IMR-90 (cell line): ENCODE measurements at regions not wholly inside any gene's neighbourhood (a gene's known extent, or its start where the extent isn't known, plus 50 kb on each side); places are given as distances from the start of the nearest gene placed in this dataset.
"Not testable (repeated sequence)": the region's sequence is repeated elsewhere in the genome, so short reads cannot be mapped to it uniquely, and the experiment has no call there.

Experiments used
- ATAC-seq: fragments of 200-7000 bp; cut with Tn5 transposase; 2 replicates; pipeline ENCODE4 v1.9.1; 2020; ENCODE audit warnings: low read depth, mild to moderate bottlenecking, moderate library complexity
- BruUV-seq: library from RNA; stranded (reverse); fragments of 400-500 nt; replicated peaks from 2 replicates; lab custom pipeline; 2021; lab: Mats Ljungman, UMichigan
- CTCF ChIA-PET: fragments of 300-600 bp; formaldehyde crosslinking; extraction: SDS; loops from one replicate; lab custom pipeline; 2021; ENCODE audit warnings: antibody characterized with exemption; lab: Yijun Ruan, JAX
- POLR2A ChIA-PET: fragments of 300-600 bp; sonication (Branson Sonifier 250); formaldehyde crosslinking; loops from one replicate; lab custom pipeline; 2022; ENCODE audit warnings: antibody characterized with exemption; ENCODE audit not compliant: unreplicated experiment; lab: Charles Lee
- DNase-seq: peaks from one replicate; pipeline ENCODE4 v3.0.0; 2013
- H2AFZ ChIP-seq: replicated peaks from 2 replicates; pipeline ENCODE3; 2013; ENCODE audit warnings: low read length, mild to moderate bottlenecking; ENCODE audit not compliant: poor library complexity
- H2AK5ac ChIP-seq: 2 replicates; pipeline ENCODE4 v1.6.1; 2013; ENCODE audit warnings: low read depth, low read length, inconsistent platforms
- H2AK9ac ChIP-seq: replicated peaks from 2 replicates; pipeline ENCODE3; 2013; ENCODE audit warnings: mild to moderate bottlenecking, low read depth, low read length, moderate library complexity; ENCODE audit not compliant: poor library complexity
- H2BK120ac ChIP-seq: 2 replicates; pipeline ENCODE4 v1.6.1; 2013; ENCODE audit warnings: low read depth, low read length, inconsistent platforms
- H2BK15ac ChIP-seq: 3 replicates; pipeline ENCODE4 v1.6.1; 2013; ENCODE audit warnings: low read depth, low read length, inconsistent platforms
- H2BK20ac ChIP-seq: 2 replicates; pipeline ENCODE4 v1.6.1; 2013; ENCODE audit warnings: low read depth, mild to moderate bottlenecking, inconsistent platforms, low read length, moderate library complexity
- H2BK5ac ChIP-seq: 2 replicates; pipeline ENCODE4 v1.6.1; 2013; ENCODE audit warnings: mild to moderate bottlenecking, low read depth, low read length, inconsistent platforms; ENCODE audit not compliant: poor library complexity, severe bottlenecking
- H3K14ac ChIP-seq: replicated peaks from 2 replicates; pipeline ENCODE4 v1.6.1; 2013; ENCODE audit warnings: low read depth, low read length, inconsistent platforms
- H3K18ac ChIP-seq: 2 replicates; pipeline ENCODE4 v1.6.1; 2013; ENCODE audit warnings: low read depth, low read length, control low read depth
- H3K23ac ChIP-seq: 2 replicates; pipeline ENCODE4 v1.6.1; 2013; ENCODE audit warnings: low read depth, low read length, inconsistent platforms
- H3K27ac ChIP-seq: 2 replicates; pipeline ENCODE4 v1.5.1; 2013; ENCODE audit warnings: mild to moderate bottlenecking, control low read depth, low read length; ENCODE audit not compliant: insufficient read depth
- H3K27me3 ChIP-seq: 2 replicates; pipeline ENCODE4 v1.6.1; 2013; ENCODE audit warnings: low read length; ENCODE audit not compliant: control insufficient read depth, insufficient read depth
- H3K36me3 ChIP-seq: 2 replicates; pipeline ENCODE4 v1.6.1; 2013; ENCODE audit warnings: low read length, mixed read lengths; ENCODE audit not compliant: control insufficient read depth, insufficient read depth
- H3K4ac ChIP-seq: 2 replicates; pipeline ENCODE4 v1.6.1; 2013; ENCODE audit warnings: low read depth, low read length, inconsistent platforms
- H3K4me1 ChIP-seq: 2 replicates; pipeline ENCODE4 v1.6.1; 2013; ENCODE audit warnings: low read length, mixed read lengths; ENCODE audit not compliant: control insufficient read depth, insufficient read depth
- H3K4me2 ChIP-seq: 2 replicates; pipeline ENCODE4 v1.6.1; 2013; ENCODE audit warnings: low read depth, mild to moderate bottlenecking, control low read depth, low read length, moderate library complexity
- H3K4me3 ChIP-seq: 2 replicates; pipeline ENCODE4 v1.5.1; 2013; ENCODE audit warnings: low read depth, mild to moderate bottlenecking, control low read depth, low read length, moderate library complexity; ENCODE audit not compliant: insufficient read depth
- H3K56ac ChIP-seq: 2 replicates; pipeline ENCODE4 v1.6.1; 2013; ENCODE audit warnings: low read length, inconsistent platforms; ENCODE audit not compliant: insufficient read depth; ENCODE audit errors: extremely low read depth
- H3K79me1 ChIP-seq, 2 experiments: 2 replicates each; pipeline ENCODE4 v1.6.1; 2013; ENCODE audit warnings: low read length in 2 of 2, inconsistent platforms in 1 of 2, low read depth in 1 of 2
- H3K9ac ChIP-seq: 2 replicates; pipeline ENCODE4 v1.6.1; 2013; ENCODE audit warnings: low read depth, low read length, control low read depth
- H3K9me1 ChIP-seq: 2 replicates; pipeline ENCODE4 v1.6.1; 2013; ENCODE audit warnings: low read length, inconsistent platforms; ENCODE audit not compliant: insufficient read depth
- H3K9me3 ChIP-seq: 2 replicates; pipeline ENCODE4 v1.6.1; 2013; ENCODE audit warnings: low read length; ENCODE audit not compliant: control insufficient read depth, insufficient read depth
- H4K20me1 ChIP-seq: 2 replicates; pipeline ENCODE4 v1.6.1; 2013; ENCODE audit warnings: low read length, inconsistent platforms; ENCODE audit not compliant: insufficient read depth
- H4K5ac ChIP-seq: 2 replicates; pipeline ENCODE4 v1.6.1; 2013; ENCODE audit warnings: mild to moderate bottlenecking, low read depth, low read length, control low read depth
- H4K8ac ChIP-seq, 2 experiments: 2 replicates each; pipeline ENCODE4 v1.6.1; 2013; ENCODE audit warnings: low read depth in 2 of 2, low read length in 2 of 2, control low read depth in 1 of 2, inconsistent platforms in 1 of 2
- H4K91ac ChIP-seq: 2 replicates; pipeline ENCODE4 v1.6.1; 2013; ENCODE audit warnings: low read depth, low read length, inconsistent platforms; ENCODE audit not compliant: insufficient read depth
- WGBS, 2 experiments: methylation state at CpG; one replicate each; pipeline versions ENCODE4 v1.1.5 to v1.1.7; 2013; ENCODE audit warnings: missing lambda C conversion rate in 2 of 2; ENCODE audit not compliant: insufficient read length in 1 of 2; ENCODE audit errors: extremely low coverage in 2 of 2; 5-methylcytosine and 5-hydroxymethylcytosine counted together
- dilution Hi-C: fragments of 300-500 bp; cut with HindIII; formaldehyde crosslinking; loops from one replicate; pipeline ENCODE4 v1.14.3; 2018; ENCODE audit warnings: low sequenced_read_pairs; ENCODE audit not compliant: unreplicated experiment
- in situ Hi-C: fragments of 300-500 bp; cut with MboI; formaldehyde crosslinking; loops from 3 replicates; pipeline ENCODE4 v1.14.3; 2019; ENCODE audit warnings: low sequenced_read_pairs, inconsistent platforms, mixed read lengths
- intact Hi-C: fragments of 100-400 bp; cut with micrococcal nuclease; formaldehyde crosslinking; loops from 2 replicates; pipeline ENCODE4 v1.10.0; 2022

GRCh38 chr10:15421875-15422274 is 50.8 kb upstream of the FAM171A1 start:
- intact Hi-C loops, H3K9me1 ChIP-seq, H2AK9ac ChIP-seq, POLR2A ChIA-PET, BruUV-seq, H2BK120ac ChIP-seq, DNase-seq, H3K9ac ChIP-seq, H3K23ac ChIP-seq, H2AK5ac ChIP-seq, ATAC-seq, H2AFZ ChIP-seq, H3K14ac ChIP-seq, H4K5ac ChIP-seq, H3K18ac ChIP-seq, H2BK5ac ChIP-seq, H4K8ac ChIP-seq, dilution Hi-C loops, H3K4me2 ChIP-seq, H4K91ac ChIP-seq, H2BK15ac ChIP-seq, H4K20me1 ChIP-seq, H3K4ac ChIP-seq, H3K79me1 ChIP-seq, H3K56ac ChIP-seq, CTCF ChIA-PET, H3K4me3 ChIP-seq, H3K36me3 ChIP-seq, in situ Hi-C loops, H3K4me1 ChIP-seq, H2BK20ac ChIP-seq, H3K27ac ChIP-seq, H3K9me3 ChIP-seq, H3K27me3 ChIP-seq: not testable (repeated sequence)
- WGBS, 2 experiments = no CpG with 5 or more reads among the region's 4 CpGs
